Left cardiac atrium (tissue), 4 donors: ENCODE measurements at regions not wholly inside any gene's neighbourhood (a gene's known extent, or its start where the extent isn't known, plus 50 kb on each side); places are given as distances from the start of the nearest gene placed in this dataset.
"Not testable (repeated sequence)": the region's sequence is repeated elsewhere in the genome, so short reads cannot be mapped to it uniquely, and the experiment has no call there.

ENCODE experiments used
- ATAC-seq, 2 donors: fragments of 200-7000 bp; cut with Tn5 transposase; one replicate each; pipeline ENCODE4 v1.9.1; 2020; ENCODE audit warnings: mild to moderate bottlenecking in 2 of 2, moderate library complexity in 2 of 2
- DNase-seq: peaks from one replicate; pipeline ENCODE4 v3.0.0-alpha.2; 2020
- intact Hi-C, 2 donors: fragments of 100-400 bp; cut with DNase I; formaldehyde crosslinking; loops; one replicate each; pipeline versions ENCODE4 v1.14.1 to v1.15.1; 2022 to 2023
- donor health status: DM: no; HTN: yes; CAD: no.
- donor health status: DM: no; HTN: yes; CAD: no; lungs with severe emphysema.
- donor health status: DM: yes; HTN: yes; CAD: no.
- donor health status: Dilated cardiomyopathy.

GRCh38 chr2:21774691-21775368 is 651.1 kb downstream of the TDRD15 start:
- DNase-seq = no peak
- no peak for ATAC-seq
- intact Hi-C loops = no loop called here

DNA sequence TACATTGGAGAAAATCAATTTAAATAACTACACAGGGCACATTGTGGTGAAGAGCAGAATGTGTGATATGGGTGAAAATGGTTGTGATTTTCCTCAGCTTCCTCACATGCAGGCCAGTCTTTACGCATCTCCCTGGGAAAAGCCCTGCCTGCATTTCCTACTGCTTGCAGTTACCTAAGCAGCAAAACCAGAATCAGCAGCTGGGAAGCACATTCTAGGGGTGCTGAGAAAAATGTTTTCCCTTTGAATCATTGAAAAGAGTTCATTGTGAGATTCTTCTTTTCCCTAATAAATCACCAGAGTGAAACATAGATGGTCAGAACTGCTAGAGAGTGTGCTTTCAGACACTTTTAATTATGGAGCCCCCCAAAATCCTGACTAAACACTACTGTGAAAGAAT is 656.0 kb downstream of the TDRD15 start:
- intact Hi-C loops = no loop called here
- DNase-seq = no peak
- no peak for ATAC-seq

DNA sequence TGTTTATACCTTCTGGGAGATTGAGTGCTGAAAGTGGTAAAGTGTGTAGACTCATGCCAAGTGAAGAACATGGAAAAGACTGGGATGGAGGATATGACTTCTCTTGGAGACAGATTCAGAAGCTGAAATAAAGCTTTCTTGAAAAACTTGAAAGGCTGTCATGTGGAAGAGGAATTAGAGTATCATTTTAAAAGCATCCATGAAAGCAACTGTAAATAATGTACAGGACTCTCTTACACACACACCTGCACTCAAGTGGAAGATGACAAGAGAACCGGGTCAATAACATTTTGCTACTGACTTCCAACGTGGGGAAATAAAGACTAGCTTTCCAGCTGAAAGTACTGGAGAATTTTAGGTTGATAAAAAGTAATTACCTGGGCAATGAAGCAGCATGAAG is 658.2 kb downstream of the TDRD15 start:
- DNase-seq (no peak), ATAC-seq (no peak)
- intact Hi-C loops = no loop called here

DNA sequence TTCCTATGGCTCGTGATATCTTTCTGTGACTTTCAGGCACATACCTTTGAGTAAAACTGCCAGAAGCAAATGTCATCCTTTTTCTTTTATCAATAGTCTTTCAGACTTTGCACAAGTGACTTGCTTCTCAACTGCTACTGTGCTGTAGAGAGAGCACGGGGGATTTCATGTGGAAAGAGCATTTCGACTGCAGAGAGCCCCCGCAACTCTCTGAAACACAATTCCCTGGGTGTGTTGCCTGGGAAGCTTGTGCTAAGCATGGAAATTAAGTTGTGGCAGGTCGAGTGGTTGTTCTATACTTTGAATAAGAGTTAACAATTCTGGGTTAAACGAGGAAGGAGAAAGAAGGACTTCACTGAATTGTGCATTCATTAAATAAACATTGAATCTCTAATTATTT is 659.1 kb downstream of the TDRD15 start:
- DNase-seq = no peak
- no peak for ATAC-seq
- intact Hi-C loops = no loop called here

DNA sequence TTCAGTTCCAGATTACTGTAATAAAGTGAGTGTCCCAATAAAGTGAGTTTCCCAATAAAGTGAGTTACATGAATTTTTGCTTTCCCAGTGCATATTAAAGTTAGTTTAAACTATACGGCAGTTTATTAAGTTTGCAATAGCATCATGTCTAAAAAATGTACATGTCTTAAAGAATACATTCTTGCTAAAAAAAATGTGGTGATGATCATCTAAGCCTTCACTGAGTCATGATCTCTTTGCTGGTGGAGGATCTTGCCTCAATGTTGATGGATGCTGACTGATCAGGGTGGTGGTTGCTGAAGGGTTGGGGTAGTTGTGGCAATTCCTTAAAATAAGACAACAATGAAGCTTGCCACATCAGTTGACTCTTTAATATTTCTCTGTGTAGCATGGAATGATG is 664.2 kb downstream of the TDRD15 start:
- ATAC-seq = no peak
- no peak for DNase-seq
- intact Hi-C loops = no loop called here

DNA sequence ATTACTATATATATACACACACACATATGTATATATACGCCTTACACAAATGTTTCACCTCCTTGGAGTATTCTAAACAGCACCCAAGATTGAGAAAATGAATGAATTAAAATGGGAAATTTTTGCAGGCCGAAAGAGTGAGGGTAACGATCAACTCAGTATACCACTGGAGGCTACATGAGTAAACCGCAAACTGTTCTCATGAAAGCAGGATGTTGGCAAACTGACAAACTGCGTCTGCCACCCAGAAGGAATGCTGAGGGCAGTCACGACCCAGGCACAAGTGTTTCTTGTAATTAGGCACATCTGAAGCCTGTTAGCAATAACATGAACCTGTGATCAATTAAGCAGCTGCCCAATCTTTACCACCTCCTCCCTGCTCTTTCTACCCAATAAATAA is 666.5 kb downstream of the TDRD15 start:
- intact Hi-C loops, DNase-seq, ATAC-seq: not testable (repeated sequence)

DNA sequence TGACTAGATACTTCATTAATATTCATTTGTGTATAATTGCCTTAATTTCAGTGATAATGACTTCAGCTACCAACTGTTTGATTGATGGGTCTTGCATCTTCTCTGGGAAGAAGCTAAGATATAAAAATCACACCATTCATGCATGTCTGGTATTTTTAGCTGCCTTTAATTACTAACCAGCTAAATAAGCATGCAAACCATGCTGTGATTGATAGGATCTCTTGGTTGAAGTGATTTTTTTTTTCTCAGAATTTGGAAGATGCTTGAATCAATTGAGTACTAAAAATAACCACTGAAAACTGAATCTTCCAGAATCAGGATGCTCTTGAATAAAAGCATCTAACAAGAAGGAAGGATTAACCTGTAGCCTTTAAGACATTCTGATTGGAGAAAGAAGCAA is 668.8 kb downstream of the TDRD15 start:
- ATAC-seq (no peak), DNase-seq (no peak)
- intact Hi-C loops = no loop called here

GRCh38 chr2:21793461-21793860 is 669.7 kb downstream of the TDRD15 start:
- intact Hi-C loops = no loop called here
- ATAC-seq (peak in 1 of 2 donors; percentile 40), DNase-seq (no peak)

GRCh38 chr2:21794611-21795010 is 670.8 kb downstream of the TDRD15 start:
- ATAC-seq = no peak
- intact Hi-C loops = no loop called here

DNA sequence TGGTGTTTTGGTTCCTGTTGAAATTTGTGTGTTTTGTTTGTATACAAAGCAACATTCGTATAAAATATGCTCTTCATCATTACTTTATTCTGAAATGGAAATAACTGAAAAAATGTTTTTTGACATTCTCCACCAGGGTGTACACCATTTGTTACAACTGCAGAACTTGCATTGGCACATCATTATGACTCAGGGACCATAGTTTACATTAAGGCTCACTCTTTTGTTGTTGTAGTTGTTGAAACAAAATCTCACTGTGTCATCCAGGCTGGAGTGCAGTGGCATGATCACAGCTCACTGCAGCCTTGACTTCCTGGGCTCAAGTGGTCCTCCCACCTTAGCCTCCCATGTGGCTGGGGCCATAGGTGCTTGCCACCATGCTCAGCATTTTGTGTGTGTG is 676.6 kb downstream of the TDRD15 start:
- ATAC-seq = no peak
- DNase-seq = no peak
- intact Hi-C loops = no loop called here

More at GRCh38 chr2:21794611-21795010, 670.8 kb downstream of the TDRD15 start:
- no peak for DNase-seq

DNA sequence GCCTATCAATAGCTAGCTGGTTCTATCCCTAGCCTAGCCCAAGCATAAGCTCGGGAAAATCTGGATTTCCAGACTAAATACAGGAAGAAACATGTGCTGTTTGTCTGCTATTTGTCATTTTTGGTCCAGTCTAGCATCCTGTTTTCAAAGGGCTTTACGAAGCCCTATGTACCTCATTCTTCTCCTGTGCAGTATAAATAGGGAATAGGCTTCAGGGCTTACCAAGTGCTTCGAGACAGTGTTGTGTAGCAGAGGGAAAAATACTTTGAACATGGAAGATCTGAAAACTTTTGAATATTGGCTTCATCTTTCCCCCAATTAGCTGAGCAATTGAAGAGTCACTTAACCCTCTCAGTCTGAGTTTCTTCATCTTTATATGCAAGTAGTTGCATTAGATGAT is 679.8 kb downstream of the TDRD15 start:
- intact Hi-C loops = no loop called here
- ATAC-seq (no peak), DNase-seq (no peak)

- intact Hi-C loops = no loop called here
- ATAC-seq = no peak
- no peak for DNase-seq
These were observed 680.4 kb downstream of the TDRD15 start for GRCh38 chr2:21804151-21804550.

DNA sequence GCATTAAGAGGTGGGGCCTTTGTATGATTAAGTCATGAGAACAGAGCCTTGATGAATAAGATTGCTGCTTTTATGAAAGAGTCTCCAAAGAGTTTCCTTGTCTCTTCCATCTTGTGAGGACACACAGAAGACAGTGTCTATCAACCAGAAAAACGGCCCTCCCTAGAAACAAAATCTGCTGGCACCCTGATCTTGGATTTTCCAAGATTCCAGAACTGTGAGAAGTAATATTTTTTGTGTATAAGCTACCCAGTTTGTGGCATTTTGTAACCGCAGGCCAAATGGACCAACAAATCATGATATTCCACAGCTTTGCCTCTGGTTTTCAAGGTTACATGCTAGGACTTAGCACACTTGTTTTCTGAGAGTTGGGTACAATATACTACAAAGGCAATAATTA is 687.8 kb downstream of the TDRD15 start:
- DNase-seq (no peak), ATAC-seq (no peak)
- intact Hi-C loops = no loop called here

GRCh38 chr2:21812766-21813165 is 689.0 kb downstream of the TDRD15 start:
- DNase-seq (no peak), ATAC-seq (no peak)
- intact Hi-C loops = no loop called here

DNA sequence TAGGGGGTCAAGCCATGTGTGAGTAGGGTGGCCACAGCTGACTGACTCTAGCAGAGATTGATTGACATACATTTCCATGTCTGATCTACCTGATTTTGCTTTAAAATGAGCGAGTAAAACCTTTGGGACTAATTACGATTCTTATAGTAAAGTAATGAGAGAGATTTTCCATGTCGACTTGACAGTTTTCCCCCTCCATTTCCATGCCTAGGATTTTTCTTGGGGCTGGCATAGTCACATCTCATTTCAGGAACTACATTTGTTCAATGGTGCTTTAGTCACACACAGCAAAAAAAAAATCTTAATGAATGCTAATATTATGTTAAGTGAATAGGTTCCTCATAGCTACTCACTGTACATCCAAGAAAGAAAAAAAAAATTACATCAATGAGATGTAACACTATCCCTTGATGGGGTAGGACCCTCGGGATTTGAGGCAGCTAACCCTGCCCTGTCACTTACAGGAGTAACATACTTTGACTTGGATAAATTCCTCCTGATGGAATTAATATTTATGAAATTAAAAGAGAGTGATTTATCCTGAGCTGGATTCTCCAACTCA is 690.9 kb downstream of the TDRD15 start:
- ATAC-seq (no peak), DNase-seq (no peak)
- intact Hi-C loops = no loop called here

- no peak for DNase-seq
- intact Hi-C loops = no loop called here
- no peak for ATAC-seq
These were observed 694.5 kb downstream of the TDRD15 start for GRCh38 chr2:21818212-21818795.

DNA sequence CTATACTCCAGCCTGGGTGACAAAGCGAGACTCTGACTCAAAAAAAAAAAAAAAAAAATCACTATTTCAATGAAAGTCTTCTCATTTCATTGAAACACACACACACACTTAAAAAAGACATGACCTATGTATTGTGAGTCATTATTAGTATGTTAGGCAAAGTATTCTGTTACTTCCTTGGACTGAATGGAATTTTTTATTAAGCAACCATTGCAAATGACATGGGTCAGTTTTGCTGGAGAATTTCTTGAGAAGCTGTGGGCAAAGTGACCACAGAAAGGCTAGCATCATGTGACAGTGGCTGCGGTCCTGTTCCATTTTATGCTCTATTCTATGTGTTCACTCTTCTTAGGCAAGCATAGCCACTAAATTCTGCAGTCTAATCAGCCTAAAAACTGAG is 695.7 kb downstream of the TDRD15 start:
- ATAC-seq = no peak
- DNase-seq = no peak
- intact Hi-C loops = no loop called here

DNA sequence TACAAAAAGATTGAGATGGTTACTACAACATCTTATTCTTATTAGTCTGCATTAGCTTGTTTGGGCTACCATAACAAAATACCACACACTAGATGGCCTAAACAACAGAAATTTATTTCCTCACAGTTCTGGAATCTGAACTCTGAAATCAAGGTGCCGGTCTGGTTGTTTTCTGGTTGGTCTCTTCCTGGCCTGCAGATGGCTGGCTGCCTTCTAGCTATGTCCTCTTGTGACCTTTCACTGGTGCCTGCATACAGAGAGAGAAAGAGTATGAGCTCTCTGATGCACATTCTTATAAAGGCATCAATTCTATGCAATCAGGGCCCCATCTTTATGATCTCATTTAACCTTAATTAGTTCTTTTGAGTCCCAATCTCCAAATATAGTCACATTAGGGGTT is 696.5 kb downstream of the TDRD15 start:
- DNase-seq (no peak), ATAC-seq (no peak)
- intact Hi-C loops = no loop called here

GRCh38 chr2:21821672-21822227 is 698.0 kb downstream of the TDRD15 start:
- no peak for DNase-seq
- ATAC-seq = no peak
- intact Hi-C loops = no loop called here

- no peak for DNase-seq
- no peak for ATAC-seq
- intact Hi-C loops = no loop called here
These were observed 698.7 kb downstream of the TDRD15 start for GRCh38 chr2:21822505-21822904.

GRCh38 chr2:21833767-21834166 is 710.0 kb downstream of the TDRD15 start:
- no peak for DNase-seq
- intact Hi-C loops = no loop called here
- ATAC-seq = no peak
